GM18858 (cell line): ENCODE measurements at regions not wholly inside any gene's neighbourhood (a gene's known extent, or its start where the extent isn't known, plus 50 kb on each side); places are given as distances from the start of the nearest gene placed in this dataset.

Source experiments
- ATAC-seq: cut with Tn5 transposase; IDR thresholded peaks from one replicate; pipeline ENCODE4 v1.9.1; 2021; ENCODE audit not compliant: unreplicated experiment

- no peak for ATAC-seq
These were observed 64.7 kb upstream of the GCFC2 start for GRCh38 chr2:75775311-75775823.

- no peak for ATAC-seq
These were observed 62.4 kb upstream of the GCFC2 start for GRCh38 chr2:75772908-75773630.

GRCh38 chr2:75765798-75766197, 55.1 kb upstream of the GCFC2 start:
- no peak for ATAC-seq

GRCh38 chr2:75764611-75765010, 53.9 kb upstream of the GCFC2 start:
- ATAC-seq, result no peak
